ENCODE measurements at regions not wholly inside any gene's neighbourhood (a gene's known extent, or its start where the extent isn't known, plus 50 kb on each side); places are given as distances from the start of the nearest gene placed in this dataset.

DNA sequence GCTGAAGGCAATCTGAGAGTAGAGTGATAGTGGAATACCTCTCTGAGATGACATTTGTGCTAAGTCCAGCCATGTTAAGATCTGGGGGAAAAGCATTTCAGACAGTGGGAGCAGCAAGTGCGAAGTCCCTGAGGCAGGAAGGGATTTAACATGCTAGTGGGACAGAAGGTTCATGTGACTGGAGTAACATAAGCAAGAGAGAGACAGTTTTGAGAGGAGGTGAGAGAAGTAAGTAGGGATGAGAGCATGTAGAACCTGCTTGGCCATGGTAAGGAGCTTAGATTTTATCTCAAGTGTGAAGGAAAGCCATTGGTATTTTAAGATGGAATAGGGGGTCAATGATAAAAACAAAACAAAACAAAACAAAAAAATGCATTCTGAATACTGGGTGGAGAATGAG lies 358.6 kb upstream of the KCNH8 start:
- no peak for TF ChIP-seq POLR2A (IDR thresholded peaks at IDR 0.05; ENCODE audit: low read length)
- TF ChIP-seq GATA1 (IDR thresholded peaks at IDR 0.05; ENCODE audit: low read depth, low read length) = no peak

Measured in erythroblast (primary cell).